HL-60 (cell line): ENCODE measurements at regions not wholly inside any gene's neighbourhood (a gene's known extent, or its start where the extent isn't known, plus 50 kb on each side); places are given as distances from the start of the nearest gene placed in this dataset.

ENCODE experiments used
- DNase-seq, 2 experiments: peaks; one replicate each; pipeline ENCODE4 v3.0.0-alpha.2; 2010 to 2020; ENCODE audit warnings: low read depth in 1 of 2, low spot score in 1 of 2
- H3K27ac ChIP-seq: fragments of 250-450 bp; sonication (Bioruptor Pico); replicated peaks from 2 replicates; pipeline ENCODE4 v1.5.1; 2020; ENCODE audit warnings: mild to moderate bottlenecking, moderate library complexity
- H3K27me3 ChIP-seq: fragments of 250-450 bp; sonication (Bioruptor Pico); 2 replicates; pipeline ENCODE4 v1.5.1; 2021; ENCODE audit warnings: mild to moderate bottlenecking, moderate library complexity; ENCODE audit not compliant: insufficient read depth, poor library complexity, severe bottlenecking
- H3K4me3 ChIP-seq: replicated peaks from 2 replicates; pipeline ENCODE4 v1.5.1; 2011; ENCODE audit warnings: mild to moderate bottlenecking, control low read depth, low read length; ENCODE audit not compliant: insufficient read depth
- GABPA ChIP-seq: IDR thresholded peaks from 2 replicates; pipeline ENCODE4 v1.6.1; 2012; ENCODE audit warnings: low read depth
- POLR2AphosphoS5 ChIP-seq: IDR thresholded peaks from 2 replicates; pipeline ENCODE4 v1.6.1; 2012; ENCODE audit warnings: low read depth
- REST ChIP-seq: IDR thresholded peaks from 2 replicates; pipeline ENCODE4 v1.6.1; 2012; ENCODE audit warnings: low read depth; ENCODE audit not compliant: insufficient replicate concordance
- SPI1 ChIP-seq: IDR thresholded peaks from 2 replicates; pipeline ENCODE4 v1.6.1; 2012; ENCODE audit warnings: low read depth, mild to moderate bottlenecking, borderline replicate concordance
- TF ChIP-seq, protein P1 (sequence below): IDR thresholded peaks from one replicate; pipeline ENCODE4 v1.5.1; 2011; ENCODE audit warnings: low read length, control low read depth, inconsistent platforms; ENCODE audit not compliant: insufficient read depth

GRCh38 chr3:72659188-72659587 is 189.1 kb downstream of the SHQ1 start:
- no peaks in the 10 kb centered on the region for H3K27me3 ChIP-seq
- DNase-seq: no peak
- no peak overlapping the region for H3K27ac ChIP-seq
- H3K4me3 ChIP-seq: no peak overlapping the region
- TF ChIP-seq SPI1 (no peak), REST (no peak), GABPA (no peak), POLR2AphosphoS5 (no peak)
- TF ChIP-seq, protein P1, sequence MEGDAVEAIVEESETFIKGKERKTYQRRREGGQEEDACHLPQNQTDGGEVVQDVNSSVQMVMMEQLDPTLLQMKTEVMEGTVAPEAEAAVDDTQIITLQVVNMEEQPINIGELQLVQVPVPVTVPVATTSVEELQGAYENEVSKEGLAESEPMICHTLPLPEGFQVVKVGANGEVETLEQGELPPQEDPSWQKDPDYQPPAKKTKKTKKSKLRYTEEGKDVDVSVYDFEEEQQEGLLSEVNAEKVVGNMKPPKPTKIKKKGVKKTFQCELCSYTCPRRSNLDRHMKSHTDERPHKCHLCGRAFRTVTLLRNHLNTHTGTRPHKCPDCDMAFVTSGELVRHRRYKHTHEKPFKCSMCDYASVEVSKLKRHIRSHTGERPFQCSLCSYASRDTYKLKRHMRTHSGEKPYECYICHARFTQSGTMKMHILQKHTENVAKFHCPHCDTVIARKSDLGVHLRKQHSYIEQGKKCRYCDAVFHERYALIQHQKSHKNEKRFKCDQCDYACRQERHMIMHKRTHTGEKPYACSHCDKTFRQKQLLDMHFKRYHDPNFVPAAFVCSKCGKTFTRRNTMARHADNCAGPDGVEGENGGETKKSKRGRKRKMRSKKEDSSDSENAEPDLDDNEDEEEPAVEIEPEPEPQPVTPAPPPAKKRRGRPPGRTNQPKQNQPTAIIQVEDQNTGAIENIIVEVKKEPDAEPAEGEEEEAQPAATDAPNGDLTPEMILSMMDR: no peak

DNA sequence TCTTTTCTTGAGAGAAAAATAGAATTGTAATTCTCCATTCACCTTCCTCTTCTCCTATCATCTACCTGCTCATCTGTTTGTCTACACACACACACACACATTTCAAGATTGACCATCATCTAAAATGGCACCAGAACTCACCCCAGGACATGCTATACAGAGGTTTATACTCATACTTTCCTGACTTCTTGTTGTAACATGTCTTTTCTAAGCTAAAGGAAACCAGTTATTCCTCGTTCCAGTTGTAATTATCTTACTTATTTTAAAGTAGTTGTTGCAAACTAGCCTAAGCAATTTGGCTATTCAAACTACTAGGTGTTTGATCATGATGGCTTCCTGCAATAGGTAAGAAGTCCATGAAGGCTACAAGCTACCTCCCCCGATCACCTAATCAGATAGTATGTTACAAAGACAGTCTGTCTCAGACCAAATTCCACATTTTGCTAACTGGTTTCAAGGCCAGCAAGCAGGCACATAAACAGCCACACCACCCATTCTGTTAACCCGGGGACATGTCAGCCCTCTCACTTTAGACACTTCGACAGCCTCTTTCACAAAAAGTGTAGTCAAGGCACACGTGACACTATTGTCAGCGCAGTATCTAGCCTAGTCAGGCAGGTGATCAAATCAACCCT is 189.7 kb downstream of the SHQ1 start:
- no peak for TF ChIP-seq GABPA
- TF ChIP-seq, protein P1: no peak
- no peak for TF ChIP-seq REST
- TF ChIP-seq POLR2AphosphoS5: no peak
- TF ChIP-seq SPI1: no peak
- Histone ChIP-seq H3K4me3 (no peak overlapping the region), H3K27ac (no peak overlapping the region), H3K27me3 (no peaks in the 10 kb centered on the region)
- no peak for DNase-seq

DNA sequence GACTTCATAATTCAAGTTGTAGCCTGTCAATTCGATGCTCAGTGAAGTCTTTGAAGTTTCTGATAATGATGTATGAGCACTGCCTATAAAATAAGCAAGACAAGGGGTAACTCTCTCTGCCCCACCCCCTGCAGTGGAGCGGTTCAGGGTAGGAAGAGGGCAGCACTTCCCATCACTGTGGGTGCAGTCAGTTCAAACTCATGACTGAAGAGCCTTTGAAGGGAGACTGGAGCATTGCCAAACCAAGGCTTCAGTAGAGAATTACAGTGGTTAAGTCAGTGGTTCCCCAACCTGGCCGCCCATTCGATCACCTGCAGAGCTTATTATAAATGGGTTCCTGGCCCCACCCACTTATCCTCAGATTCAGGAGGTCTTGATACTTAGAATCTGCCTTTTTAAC is 190.6 kb downstream of the SHQ1 start:
- H3K27me3 ChIP-seq: no peaks in the 10 kb centered on the region
- peak in 1 of 2 experiments; percentile 58 for DNase-seq
- TF ChIP-seq SPI1: no peak
- TF ChIP-seq POLR2AphosphoS5: no peak
- no peak for TF ChIP-seq GABPA
- TF ChIP-seq REST: no peak
- TF ChIP-seq, protein P1: no peak
- H3K27ac ChIP-seq: no peak overlapping the region
- H3K4me3 ChIP-seq: no peak overlapping the region
